Breast epithelium (tissue), 3 donors: ENCODE measurements at regions not wholly inside any gene's neighbourhood (a gene's known extent, or its start where the extent isn't known, plus 50 kb on each side); places are given as distances from the start of the nearest gene placed in this dataset.

ENCODE experiments used
- CTCF ChIP-seq, 3 donors: fragments of 450-650 bp; IDR thresholded peaks; one replicate each; pipeline ENCODE4 v1.5.1; 2016 to 2017; ENCODE audit warnings: antibody characterized with exemption in 3 of 3, mild to moderate bottlenecking in 3 of 3, moderate library complexity in 3 of 3
- POLR2A ChIP-seq: fragments of 450-650 bp; IDR thresholded peaks from one replicate; pipeline ENCODE4 v1.6.1; 2016; ENCODE audit warnings: antibody characterized with exemption, mild to moderate bottlenecking, moderate library complexity
- POLR2AphosphoS5 ChIP-seq, 3 donors: sonication (generic); formaldehyde crosslinking; IDR thresholded peaks; one replicate each; pipeline ENCODE4 v1.6.1; 2017; ENCODE audit warnings: antibody characterized with exemption in 3 of 3

- no peak for TF ChIP-seq POLR2AphosphoS5 (IDR thresholded peaks at IDR 0.05)
- no peak for TF ChIP-seq POLR2A
- TF ChIP-seq CTCF (IDR thresholded peaks at IDR 0.05) = no peak
Measured at GRCh38 chr2:63734510-63734909, 107.2 kb upstream of the UGP2 start.
